GM12878 (cell line): ENCODE measurements at regions not wholly inside any gene's neighbourhood (a gene's known extent, or its start where the extent isn't known, plus 50 kb on each side); places are given as distances from the start of the nearest gene placed in this dataset.

Experiments used
- ATAC-seq: fragments of 200-7000 bp; cut with Tn5 transposase; 3 replicates; pipeline ENCODE4 v1.9.1; 2020; ENCODE audit warnings: mild to moderate bottlenecking, moderate library complexity
- BruUV-seq: library from RNA; stranded (reverse); fragments of 400-500 nt; replicated peaks from 2 replicates; lab custom pipeline; 2021; lab: Mats Ljungman, UMichigan
- CTCF ChIA-PET: fragments of 300-600 bp; sonication (Branson Sonifier 250); formaldehyde crosslinking; extraction: SDS; loops from one replicate; lab custom pipeline; 2021; ENCODE audit warnings: inconsistent platforms; lab: Yijun Ruan, JAX
- POLR2A ChIA-PET: fragments of 350-600 bp; formaldehyde crosslinking; extraction: SDS; loops from one replicate; lab custom pipeline; 2021; ENCODE audit warnings: inconsistent platforms; lab: Charles Lee
- RAD21 ChIA-PET: fragments of 300-600 bp; sonication (Branson Sonifier 250); formaldehyde crosslinking; loops from one replicate; lab custom pipeline; 2023; ENCODE audit warnings: antibody characterized with exemption; ENCODE audit not compliant: unreplicated experiment; lab: Charles Lee
- SMC1A ChIA-PET: fragments of 300-600 bp; sonication (Branson Sonifier 250); formaldehyde crosslinking; loops from one replicate; lab custom pipeline; 2023; ENCODE audit not compliant: unreplicated experiment, uncharacterized antibody; lab: Charles Lee
- DNase-seq: peaks from one replicate; pipeline ENCODE4 v3.0.0-alpha.2; 2011; ENCODE audit warnings: low read depth, low spot score
- FAIRE-seq: peaks from 3 replicates; lab custom pipeline; 2011; peaks lifted over from hg19 to GRCh38; lab: Jason Lieb, UNC
- H2AFZ ChIP-seq: 2 replicates; pipeline ENCODE4 v1.6.0; 2011; ENCODE audit warnings: low read depth, low read length, control low read depth; ENCODE audit not compliant: control insufficient read depth
- H3K27ac ChIP-seq: 2 replicates; pipeline ENCODE4 v1.5.1; 2011; ENCODE audit warnings: control low read depth; ENCODE audit not compliant: control insufficient read depth, insufficient read depth
- H3K27me3 ChIP-seq, 2 experiments: replicated peaks in 1 of 2; 2 replicates each; pipeline versions ENCODE4 v1.6.0 to v1.6.1; 2011; ENCODE audit warnings: low read length in 1 of 2; ENCODE audit not compliant: control insufficient read depth in 2 of 2, insufficient read depth in 2 of 2
- H3K36me3 ChIP-seq, 2 experiments: 2 replicates each; pipeline ENCODE4 v1.5.1; 2011; ENCODE audit warnings: low read length in 1 of 2; ENCODE audit not compliant: control insufficient read depth in 2 of 2, insufficient read depth in 2 of 2
- H3K4me1 ChIP-seq: 2 replicates; pipeline ENCODE4 v1.6.1; 2011; ENCODE audit warnings: mild to moderate bottlenecking, low read length, moderate library complexity, mixed read lengths; ENCODE audit not compliant: control insufficient read depth, insufficient read depth
- H3K4me2 ChIP-seq: 2 replicates; pipeline ENCODE4 v1.6.0; 2011; ENCODE audit warnings: control low read depth; ENCODE audit not compliant: control insufficient read depth, insufficient read depth
- H3K4me3 ChIP-seq: fragments of 200-600 bp; sonication (generic); 2 replicates; pipeline ENCODE4 v1.5.1; 2016
- H3K79me2 ChIP-seq: 2 replicates; pipeline ENCODE4 v1.6.0; 2011; ENCODE audit warnings: low read length; ENCODE audit not compliant: control insufficient read depth, insufficient read depth
- H3K9ac ChIP-seq: 2 replicates; pipeline ENCODE4 v1.8.0; 2011; ENCODE audit warnings: low read length, control low read depth, mixed read lengths; ENCODE audit not compliant: control insufficient read depth, insufficient read depth
- H3K9me3 ChIP-seq: replicated peaks from 3 replicates; pipeline ENCODE4 v1.5.1; 2011; ENCODE audit warnings: mild to moderate bottlenecking, low read length; ENCODE audit not compliant: control insufficient read depth, insufficient read depth
- H4K20me1 ChIP-seq: 2 replicates; pipeline ENCODE4 v1.6.0; 2011; ENCODE audit not compliant: control insufficient read depth, insufficient read depth
- ATF7 ChIP-seq: fragments of 450-650 bp; IDR thresholded peaks from 2 replicates; pipeline ENCODE4 v1.6.1; 2016; ENCODE audit warnings: low read depth, mild to moderate bottlenecking
- HDAC6 ChIP-seq: fragments of 200-600 bp; sonication (generic); IDR thresholded peaks from one replicate; pipeline ENCODE4 v1.8.0; 2017; ENCODE audit warnings: antibody characterized with exemption; ENCODE audit not compliant: unreplicated experiment
- NFXL1 ChIP-seq: fragments of 450-650 bp; IDR thresholded peaks from 2 replicates; pipeline ENCODE4 v1.6.1; 2017; ENCODE audit warnings: antibody characterized with exemption, mild to moderate bottlenecking, borderline replicate concordance
- SUPT20H ChIP-seq: IDR thresholded peaks from 2 replicates; pipeline ENCODE4 v1.6.1; 2011; ENCODE audit warnings: low read depth, mild to moderate bottlenecking, low read length, moderate library complexity, borderline replicate concordance; ENCODE audit not compliant: control insufficient read depth
- YBX1 ChIP-seq: fragments of 450-650 bp; IDR thresholded peaks from 2 replicates; pipeline ENCODE4 v1.6.1; 2016; ENCODE audit warnings: antibody characterized with exemption
- ZBTB40 ChIP-seq: fragments of 450-650 bp; IDR thresholded peaks from 2 replicates; pipeline ENCODE4 v1.6.1; 2016; ENCODE audit warnings: mild to moderate bottlenecking, moderate library complexity, borderline replicate concordance
- ZNF622 ChIP-seq: fragments of 450-650 bp; IDR thresholded peaks from 2 replicates; pipeline ENCODE4 v1.6.1; 2017; ENCODE audit warnings: mild to moderate bottlenecking, inconsistent platforms
- ZSCAN29 ChIP-seq: fragments of 450-650 bp; IDR thresholded peaks from 2 replicates; pipeline ENCODE4 v1.6.1; 2017; ENCODE audit warnings: mild to moderate bottlenecking, moderate library complexity
- WGBS: methylation state at CpG from one replicate; pipeline ENCODE4 v1.1.6; 2016; ENCODE audit warnings: low lambda C conversion rate; ENCODE audit not compliant: insufficient replicate concordance, insufficient coverage; ENCODE audit errors: missing lambda C conversion rate; 5-methylcytosine and 5-hydroxymethylcytosine counted together
- in situ Hi-C: fragments of 300-500 bp; cut with MboI; formaldehyde crosslinking; loops from 9 replicates; pipeline ENCODE4 v1.14.3; 2018; ENCODE audit warnings: mixed read lengths
- intact Hi-C: fragments of 100-400 bp; cut with micrococcal nuclease; formaldehyde crosslinking; loops from one replicate; pipeline ENCODE4 v1.14.2; 2022; ENCODE audit not compliant: unreplicated experiment

- peak; percentile 76 for ATAC-seq
- BruUV-seq, result no TSS peak
These were observed 133.5 kb downstream of the SEC14L1 start for GRCh38 chr17:77274096-77274845.

More at GRCh38 chr17:77274096-77274845, 133.5 kb downstream of the SEC14L1 start:
- Histone ChIP-seq H3K79me2 (no peaks in the 10 kb centered on the region), H3K4me3 (no peak overlapping the region), H2AFZ (no peak overlapping the region), H3K27ac (no peak overlapping the region), H3K27me3 (no peaks in the 10 kb centered on the region), H3K9ac (no peak overlapping the region), H3K9me3 (no peaks in the 10 kb centered on the region; the same call in 2 of the 3 replicates), H3K4me2 (no peak overlapping the region), H4K20me1 (no peaks in the 10 kb centered on the region), H3K4me1 (no peaks in the 10 kb centered on the region), H3K36me3 (no peaks in the 10 kb centered on the region)
- no peak for TF ChIP-seq YBX1
- no peak for TF ChIP-seq HDAC6
- no peak for TF ChIP-seq ZSCAN29
- TF ChIP-seq NFXL1, result no peak
- TF ChIP-seq ATF7, result no peak
- no peak for TF ChIP-seq ZBTB40
- TF ChIP-seq SUPT20H, result no peak
- no peak for TF ChIP-seq ZNF622
- intact Hi-C loops, result no loop called here
- ChIA-PET CTCF (no interaction called here), POLR2A (no interaction called here), RAD21 (no interaction called here), SMC1A (no interaction called here)
- WGBS, result 46% methylated on average over 17 of the region's 17 CpGs
- FAIRE-seq (no peak), DNase-seq (no peak)
- in situ Hi-C loops, result no loop called here
